ENCODE measurements at regions not wholly inside any gene's neighbourhood (a gene's known extent, or its start where the extent isn't known, plus 50 kb on each side); places are given as distances from the start of the nearest gene placed in this dataset.
"Not testable (repeated sequence)": the region's sequence is repeated elsewhere in the genome, so short reads cannot be mapped to it uniquely, and the experiment has no call there.

DNA sequence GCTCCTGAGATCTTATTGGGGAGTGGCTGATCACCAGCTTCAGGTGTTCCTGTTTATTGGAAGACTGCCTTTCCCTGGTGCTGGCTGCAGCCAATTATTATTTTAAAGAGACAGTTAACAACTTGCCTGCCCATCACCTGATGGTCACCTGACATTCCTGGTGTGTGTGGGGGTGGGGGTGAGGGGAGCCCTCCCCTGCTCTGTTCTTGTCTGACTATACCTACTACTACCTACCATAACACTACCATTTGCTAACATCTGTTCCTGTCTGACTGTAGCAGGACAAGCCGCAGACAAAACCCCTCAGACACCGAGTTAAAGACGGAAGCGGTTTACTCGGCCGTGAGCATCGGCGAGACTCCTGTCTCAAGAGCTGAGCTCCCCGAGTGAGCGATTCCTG is 54.9 kb upstream of the NBPF3 start:
- DNase-seq (ENCODE audit: low spot score): no peak

DNA sequence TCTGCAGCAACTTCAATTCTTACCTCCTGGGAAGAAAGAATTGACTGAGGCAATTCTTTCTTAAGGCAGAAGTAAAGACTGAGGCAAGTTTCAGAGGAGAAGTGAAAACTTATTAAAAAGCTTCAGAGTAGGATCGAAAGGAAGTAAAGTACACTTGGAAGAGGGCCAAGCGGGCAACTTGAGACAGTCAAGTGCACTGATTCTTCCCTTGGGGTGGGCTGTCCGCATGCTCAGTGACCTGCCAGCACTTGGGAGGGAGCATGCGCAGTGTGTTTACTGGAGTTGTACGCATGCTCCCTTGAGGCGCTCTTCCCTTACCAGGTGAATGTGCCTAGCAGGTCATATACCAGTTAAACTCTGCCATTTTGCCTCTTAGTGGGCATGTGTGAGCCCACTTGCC is 55.3 kb upstream of the NBPF3 start:
- DNase-seq (ENCODE audit: low spot score): peak; percentile 72

DNA sequence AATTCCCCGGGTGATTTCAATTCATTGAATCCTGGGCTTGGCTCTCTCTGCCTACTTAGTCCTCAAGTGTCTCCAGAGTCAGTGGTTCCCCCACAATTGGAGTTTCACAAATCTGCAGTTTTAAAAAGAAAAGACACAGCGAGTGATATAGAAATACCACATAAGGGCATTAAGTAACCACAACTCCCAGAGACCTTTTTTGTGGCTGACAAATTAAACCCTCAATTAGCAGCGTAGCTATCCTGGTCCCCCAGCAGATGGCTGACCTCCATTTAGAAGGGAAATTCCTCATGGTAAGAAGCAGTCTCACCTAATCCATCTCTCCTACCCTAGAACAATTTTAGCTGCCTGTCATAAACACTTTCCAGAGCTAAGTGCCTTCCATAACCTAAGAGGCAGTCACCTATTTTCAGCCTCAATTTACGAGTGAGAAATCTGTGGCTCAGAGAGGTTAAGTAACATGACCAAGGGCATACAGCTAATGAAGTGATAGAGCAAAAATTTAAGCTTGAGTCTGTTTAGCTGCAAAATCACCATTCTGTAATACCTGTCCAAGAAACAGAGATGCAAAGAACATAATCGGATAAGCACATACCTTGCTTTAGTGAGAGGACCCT is 56.0 kb upstream of the NBPF3 start:
- DNase-seq (ENCODE audit: low spot score): no peak

GRCh38 chr1:21381354-21381753 is 58.6 kb upstream of the NBPF3 start:
- DNase-seq (ENCODE audit: low spot score): no peak

- not testable (repeated sequence) for DNase-seq (ENCODE audit: low spot score)
These were observed 59.8 kb upstream of the NBPF3 start for GRCh38 chr1:21380147-21380546.

DNA sequence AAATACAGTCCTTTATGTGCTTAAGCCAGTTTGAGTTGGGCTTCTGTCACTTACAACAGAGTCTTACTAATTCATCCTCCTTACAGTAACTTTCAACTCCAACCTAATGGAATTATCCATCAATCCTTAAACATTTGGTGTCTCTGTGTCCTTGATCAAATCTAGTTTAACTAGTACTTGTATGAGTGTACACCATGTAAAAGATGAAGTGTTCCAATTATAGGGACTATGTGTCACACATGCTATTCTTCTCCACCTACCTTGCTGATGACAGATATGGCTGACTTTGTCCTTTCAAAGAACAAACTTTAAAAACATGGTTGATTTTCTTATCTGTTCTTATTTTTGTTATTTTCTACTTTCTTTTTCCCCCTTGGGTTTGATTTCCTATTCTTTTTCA is 60.4 kb upstream of the NBPF3 start:
- no peak for DNase-seq (ENCODE audit: low spot score)

DNA sequence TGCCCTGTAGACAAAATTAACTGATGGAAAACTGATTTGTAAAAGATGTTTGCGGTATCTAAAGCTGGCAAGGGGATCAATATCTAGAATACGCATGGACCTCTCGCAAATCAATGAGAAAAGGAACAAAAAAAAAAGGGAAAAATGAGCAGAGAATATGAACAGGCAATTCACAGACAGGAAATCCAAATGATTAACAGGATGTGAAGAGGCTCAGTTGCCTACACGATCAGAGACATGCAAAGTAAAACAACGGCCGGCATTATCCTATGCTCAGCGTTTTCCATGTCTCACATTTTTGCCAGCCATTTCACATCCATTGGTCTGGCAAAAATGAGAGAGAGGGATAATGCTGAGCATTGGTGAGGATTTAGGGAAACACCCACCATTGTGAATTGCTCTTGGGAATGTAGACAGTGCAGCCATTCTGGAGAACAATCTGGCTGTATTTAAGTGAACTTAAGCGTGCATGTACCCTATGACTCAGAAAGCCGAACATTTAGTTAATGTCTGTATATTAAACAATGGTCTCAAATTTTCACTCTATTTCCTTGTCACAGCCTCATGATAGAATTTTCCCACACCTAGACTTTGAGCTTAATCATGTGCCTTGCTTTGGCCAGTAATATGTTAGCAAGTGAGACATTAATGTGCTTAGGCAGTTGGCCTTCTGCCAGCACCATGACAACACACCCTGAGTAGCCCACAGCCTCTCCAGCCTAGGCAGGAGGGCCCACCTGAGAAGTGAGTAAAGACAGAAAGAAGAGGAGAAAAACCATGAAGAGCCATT is 61.0 kb upstream of the NBPF3 start:
- DNase-seq (ENCODE audit: low spot score): peak; percentile 97

DNA sequence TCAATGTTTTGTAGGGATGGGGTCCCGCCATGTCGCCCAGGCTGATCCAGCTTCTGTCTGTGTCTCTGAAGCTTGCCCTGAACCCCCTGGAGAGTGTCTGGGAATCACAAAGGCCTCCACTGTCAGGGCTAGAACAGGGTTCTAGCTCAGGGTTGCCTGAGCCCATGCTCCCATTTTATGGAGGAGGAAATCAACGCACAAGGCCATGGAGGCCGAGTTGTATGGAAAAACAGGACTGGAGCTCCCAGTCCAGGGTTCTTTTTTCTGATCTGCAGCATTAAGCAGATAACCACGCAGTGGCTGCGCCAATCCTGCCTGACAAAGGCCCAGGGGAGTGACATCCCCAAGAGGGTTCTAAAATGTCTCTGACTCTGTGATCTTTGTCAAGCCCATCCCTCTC is 67.6 kb upstream of the NBPF3 start:
- no peak for DNase-seq (ENCODE audit: low spot score)

DNA sequence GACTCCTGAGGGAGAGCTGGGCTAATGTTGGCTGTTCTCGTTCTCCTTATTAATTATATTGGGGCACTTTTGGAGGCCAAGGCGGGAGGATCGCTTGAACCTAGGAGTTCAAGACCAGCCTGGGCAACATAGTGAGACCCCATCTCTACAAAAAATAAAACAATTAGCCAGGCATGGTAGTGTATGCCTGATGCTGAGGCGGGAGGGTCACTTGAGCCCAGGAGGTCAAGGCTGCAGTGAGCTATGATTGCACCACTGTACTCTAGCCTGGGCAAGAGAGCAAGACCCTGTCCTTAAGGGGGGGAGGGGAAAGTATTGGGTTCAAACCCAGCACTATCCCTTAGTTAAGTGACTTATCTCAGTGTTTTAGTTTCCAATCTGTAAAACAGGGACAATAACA is 70.0 kb upstream of the NBPF3 start:
- DNase-seq (ENCODE audit: low spot score): no peak

GRCh38 chr1:21368515-21369289 is 71.2 kb upstream of the NBPF3 start:
- peak; percentile 82 for DNase-seq (ENCODE audit: low spot score)

DNA sequence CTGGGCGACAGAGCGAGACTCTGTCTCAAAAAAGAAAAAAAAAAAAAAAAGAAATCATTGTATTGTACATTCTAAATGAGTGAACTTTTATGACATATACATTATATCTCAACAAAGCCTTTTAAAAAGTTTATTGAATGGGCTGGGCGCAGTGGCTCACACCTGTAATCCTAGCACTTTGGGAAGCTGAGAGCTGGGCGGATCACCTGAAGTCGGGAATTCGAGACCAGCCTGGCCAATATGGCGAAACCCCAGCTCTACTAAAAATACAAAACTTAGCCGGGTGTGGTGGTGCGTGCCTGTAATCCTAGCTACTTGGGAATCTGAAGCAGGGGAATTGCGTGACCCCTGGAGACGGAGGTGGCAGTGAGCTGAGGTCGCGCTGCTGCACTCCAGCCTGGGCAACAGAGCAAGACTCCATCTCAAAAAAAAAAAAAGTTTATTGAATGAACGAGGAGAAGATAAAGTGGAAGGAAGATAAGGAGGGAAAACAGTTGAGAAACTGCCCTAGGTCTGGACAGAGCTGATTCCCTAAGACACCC is 71.9 kb upstream of the NBPF3 start:
- not testable (repeated sequence) for DNase-seq (ENCODE audit: low spot score)

GRCh38 chr1:21366288-21366687 is 73.6 kb upstream of the NBPF3 start:
- peak; percentile 23 for DNase-seq (ENCODE audit: low spot score)

GRCh38 chr1:21365036-21365435 is 74.8 kb upstream of the ECE1 start:
- DNase-seq (ENCODE audit: low spot score): no peak

GRCh38 chr1:21362096-21362495 is 71.8 kb upstream of the ECE1 start:
- no peak for DNase-seq (ENCODE audit: low spot score)

DNA sequence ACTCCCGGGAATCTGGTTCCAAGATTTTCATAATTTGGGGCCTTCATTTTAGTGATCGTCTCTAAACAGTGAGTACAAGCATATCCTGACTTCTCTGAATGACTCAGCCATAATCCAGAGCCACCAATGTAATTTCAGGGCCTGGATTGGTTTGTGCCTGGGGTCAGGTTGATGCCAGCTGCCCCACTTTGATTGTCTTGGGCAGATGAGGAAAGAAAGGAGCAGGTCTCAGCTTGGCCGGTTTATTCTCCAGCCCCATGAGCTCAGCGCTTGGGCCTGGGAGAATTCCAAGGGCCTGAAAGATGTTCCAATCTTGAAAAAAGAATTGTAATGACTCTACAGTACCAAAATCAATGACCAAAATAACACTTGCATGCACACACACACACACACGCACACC is 71.2 kb upstream of the ECE1 start:
- DNase-seq (ENCODE audit: low spot score): no peak

- peak; percentile 74 for DNase-seq (ENCODE audit: low spot score)
These were observed 66.9 kb upstream of the ECE1 start for GRCh38 chr1:21357161-21357560.

- peak; percentile 42 for DNase-seq (ENCODE audit: low spot score)
These were observed 65.7 kb upstream of the ECE1 start for GRCh38 chr1:21355956-21356355.

GRCh38 chr1:21352586-21352985 is 62.3 kb upstream of the ECE1 start:
- no peak for DNase-seq (ENCODE audit: low spot score)

DNA sequence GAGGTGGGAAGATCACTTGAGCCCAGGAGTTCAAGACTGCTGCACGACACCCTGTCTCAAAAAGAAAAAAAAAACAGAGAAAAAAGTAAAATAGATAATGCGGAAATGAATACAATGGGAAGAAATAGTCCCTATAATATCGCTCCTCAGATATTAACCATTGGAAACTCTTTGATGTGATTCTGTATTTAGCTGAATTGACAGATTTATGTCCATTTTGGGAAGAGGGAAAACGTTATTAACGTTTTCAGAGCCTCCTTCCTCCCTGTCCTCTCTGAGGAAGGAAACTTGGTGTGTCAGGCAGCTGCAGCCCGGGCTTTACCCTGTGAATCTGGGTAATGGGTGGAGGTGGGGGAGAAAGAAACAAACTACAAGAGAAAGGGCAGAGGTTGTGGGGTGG is 61.6 kb upstream of the ECE1 start:
- DNase-seq (ENCODE audit: low spot score): no peak

DNA sequence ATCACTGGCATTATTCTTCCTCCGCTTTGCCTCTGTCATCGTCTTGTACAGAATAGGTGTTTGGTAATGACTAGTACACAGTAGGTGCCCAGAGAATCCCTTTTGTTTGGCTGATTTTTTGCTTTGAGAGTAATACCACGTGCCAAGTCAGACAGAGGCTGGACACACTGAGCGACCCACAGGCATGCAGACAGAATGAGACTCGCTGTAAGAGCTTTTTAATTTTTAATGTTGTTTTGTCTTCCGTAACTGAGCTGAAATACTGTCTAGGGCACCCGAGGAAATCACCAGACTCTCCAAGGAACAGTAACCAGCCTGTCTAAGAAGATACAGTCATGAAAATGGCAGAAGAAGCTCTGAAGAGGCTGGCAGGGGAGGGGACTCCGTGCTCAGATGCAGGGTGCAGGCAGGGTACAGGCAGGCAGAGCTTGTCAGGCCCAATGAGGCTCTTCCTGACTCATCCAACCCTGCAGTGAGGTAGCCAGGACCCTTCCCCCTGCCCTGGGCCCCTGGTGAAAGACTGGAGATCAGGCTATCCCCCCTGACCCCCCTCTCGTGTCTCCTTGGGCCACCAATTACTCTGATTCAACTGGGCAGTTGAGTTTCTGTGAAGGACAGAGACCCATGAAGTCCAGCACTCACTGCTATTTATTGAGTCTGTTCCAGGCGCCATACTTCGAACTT is 60.1 kb upstream of the ECE1 start:
- peak; percentile 74 for DNase-seq (ENCODE audit: low spot score)

DNA sequence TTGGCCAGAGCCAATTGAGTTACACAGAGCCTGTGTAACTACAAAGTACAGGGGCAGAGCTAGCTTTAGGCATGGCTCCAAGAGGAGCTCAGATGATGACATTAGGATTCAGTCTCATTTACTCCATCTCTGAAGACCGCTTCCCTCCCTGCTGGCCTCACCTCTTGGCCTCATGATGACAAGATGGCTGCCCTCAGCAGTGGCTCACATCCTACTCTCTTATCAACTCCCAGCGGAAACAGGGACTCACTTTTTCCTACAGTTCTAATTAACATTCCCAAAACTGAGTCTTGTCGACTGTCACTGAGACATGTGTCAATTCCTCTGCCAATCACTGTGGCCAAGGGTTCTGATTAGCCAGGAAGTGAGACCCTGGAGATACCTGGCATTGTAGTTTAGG is 59.4 kb upstream of the ECE1 start:
- DNase-seq (ENCODE audit: low spot score): no peak

DNA sequence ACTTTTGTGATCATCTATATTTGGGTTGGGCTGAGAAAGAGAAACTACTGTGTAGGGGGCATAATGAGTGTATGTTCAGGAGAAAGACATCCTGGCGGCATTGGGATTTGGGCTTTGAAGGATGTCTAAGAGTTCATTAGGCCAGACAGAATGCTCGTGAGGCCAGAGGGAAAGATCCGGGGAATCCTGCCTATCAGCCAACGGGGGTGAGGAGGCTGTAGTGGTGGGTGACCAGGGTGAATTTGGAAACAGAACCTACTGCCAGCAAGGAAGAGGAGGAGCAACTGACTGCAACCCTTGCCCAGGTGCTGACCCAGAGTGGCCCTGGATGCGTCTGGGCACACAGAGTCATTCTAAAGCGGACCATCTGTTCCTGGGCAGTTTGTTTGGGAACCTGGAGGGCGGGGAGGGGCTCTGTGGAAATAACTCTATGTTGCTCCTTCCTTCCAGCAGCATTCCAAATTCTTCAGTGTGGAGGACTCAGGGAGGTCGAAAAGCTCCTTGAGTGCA is 56.9 kb upstream of the ECE1 start:
- no peak for DNase-seq (ENCODE audit: low spot score)
